ENCODE measurements at regions not wholly inside any gene's neighbourhood (a gene's known extent, or its start where the extent isn't known, plus 50 kb on each side); places are given as distances from the start of the nearest gene placed in this dataset.
A peak's percentile ranks its signal among the peaks of the same experiment; 100 is the strongest.
"Not testable (repeated sequence)": the region's sequence is repeated elsewhere in the genome, so short reads cannot be mapped to it uniquely, and the experiment has no call there.

DNA sequence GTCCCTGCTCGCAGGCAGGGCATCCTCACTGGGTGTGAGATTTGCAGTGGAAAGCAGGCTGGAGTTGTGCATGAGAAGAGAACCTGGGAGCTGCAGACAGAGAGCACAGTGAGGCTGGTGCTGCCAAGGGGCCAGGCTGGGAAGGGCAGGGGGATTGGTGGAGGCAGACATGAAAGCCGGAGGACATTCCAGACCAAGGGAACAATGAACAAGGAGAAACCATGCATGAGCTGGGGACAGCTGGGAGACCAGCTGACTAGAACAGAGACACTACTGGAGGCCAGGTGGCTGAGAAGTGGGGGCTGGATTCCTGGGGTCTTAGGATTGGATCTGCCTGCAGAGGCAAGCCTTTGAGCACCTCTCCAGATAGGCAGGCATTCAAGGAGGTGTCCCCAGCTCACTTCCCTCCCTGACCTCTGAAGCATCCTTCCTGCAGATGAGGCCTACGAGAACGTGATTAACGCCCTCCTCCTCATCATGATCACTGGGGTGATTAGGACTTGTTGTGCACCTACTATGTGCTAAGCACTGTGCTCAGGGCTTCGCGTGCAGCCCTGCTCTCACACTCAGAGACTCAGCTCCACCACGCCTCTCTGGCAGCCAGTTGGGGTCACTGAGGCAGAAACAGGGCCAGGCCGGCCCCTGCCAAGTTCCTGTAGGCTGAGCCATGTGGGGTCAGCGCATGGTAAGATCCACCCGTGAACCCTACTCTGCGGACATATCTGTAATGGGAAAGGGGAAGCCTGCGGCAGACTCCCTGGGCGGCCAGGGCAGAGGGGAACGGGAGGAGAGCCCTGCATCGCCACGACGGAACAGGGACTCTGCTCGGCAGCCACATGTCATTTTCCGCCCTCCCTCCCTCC, 74.8 kb upstream of the SLC66A3 start:
- H3K27me3 Mint-ChIP-seq, result no peaks in the 10 kb centered on the region
- H3K4me1 Mint-ChIP-seq, result no peaks in the 10 kb centered on the region
- peak; percentile 31 for ATAC-seq
- no peaks in the 10 kb centered on the region for H3K9me3 Mint-ChIP-seq
- no peak overlapping the region for H3K27ac Mint-ChIP-seq
- H3K4me3 Mint-ChIP-seq, result no peak overlapping the region
- no peak for DNase-seq

DNA sequence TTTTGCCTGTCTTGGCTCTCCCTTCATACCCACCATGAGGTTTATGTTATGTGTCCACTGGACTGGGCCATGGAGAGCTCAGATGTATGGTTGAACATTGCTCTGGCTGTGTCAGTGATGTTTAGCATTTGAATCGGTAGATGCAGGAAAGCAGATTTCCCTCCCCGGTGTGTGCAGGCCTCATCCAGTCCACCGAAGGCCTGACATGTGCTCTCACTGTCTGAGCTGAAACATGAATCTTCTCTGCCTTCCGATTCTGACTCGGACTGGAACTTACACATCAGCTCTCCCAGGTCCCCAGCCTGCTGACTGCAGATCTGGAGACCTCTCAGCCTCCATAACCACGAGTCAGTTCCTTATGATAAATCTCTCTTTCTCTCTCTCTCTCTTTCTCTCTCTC, 72.4 kb upstream of the SLC66A3 start:
- Mint-ChIP-seq H3K4me3 (no peak overlapping the region), H3K4me1 (no peaks in the 10 kb centered on the region), H3K27ac (peak overlapping the region in 1 of 2 donors; percentile 29), H3K9me3 (no peaks in the 10 kb centered on the region), H3K27me3 (no peaks in the 10 kb centered on the region)
- no peak for ATAC-seq
- no peak for DNase-seq

DNA sequence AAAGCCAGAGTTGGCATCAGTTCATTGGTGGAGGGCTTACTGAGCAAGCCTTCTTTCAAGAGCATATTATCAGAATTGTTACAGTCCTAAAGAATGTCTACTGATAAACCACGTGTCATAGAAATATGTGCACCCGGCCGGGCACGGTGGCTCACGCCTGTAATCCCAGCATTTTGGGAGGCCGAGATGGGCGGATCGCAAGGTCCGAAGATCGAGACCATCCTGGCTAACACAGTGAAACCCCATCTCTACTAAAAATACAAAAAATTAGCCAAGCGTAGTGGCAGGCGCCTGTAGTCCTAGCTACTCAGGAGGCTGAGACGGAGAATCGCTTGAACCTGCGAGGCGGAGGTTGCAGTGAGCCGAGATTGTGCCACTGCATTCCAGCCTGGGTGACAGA, 66.4 kb upstream of the SLC66A3 start:
- ATAC-seq, H3K4me3 Mint-ChIP-seq, H3K27ac Mint-ChIP-seq, H3K9me3 Mint-ChIP-seq, DNase-seq, H3K4me1 Mint-ChIP-seq: not testable (repeated sequence)
- peaks cover 14% of the 10 kb centered on the region for H3K27me3 Mint-ChIP-seq

DNA sequence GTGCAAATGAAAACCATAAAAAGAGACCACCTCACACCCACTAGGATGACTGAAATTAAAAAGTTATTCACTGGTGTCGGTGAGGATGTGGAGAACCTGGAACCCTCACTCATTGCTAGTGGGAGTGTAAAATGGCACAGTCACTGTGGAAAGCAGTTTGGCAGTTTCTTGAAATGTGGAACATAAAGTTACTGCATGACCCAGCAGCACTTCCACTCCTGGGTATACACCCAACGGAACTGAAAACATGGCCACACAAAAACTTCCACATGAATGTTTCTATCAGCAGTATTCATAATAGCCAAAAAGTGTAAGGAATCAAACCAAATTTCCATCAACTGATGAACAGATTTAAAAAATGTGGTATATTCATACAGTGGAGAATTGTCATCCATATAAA, 65.1 kb upstream of the SLC66A3 start:
- DNase-seq (no peak), ATAC-seq (peak; percentile 63)
- Mint-ChIP-seq H3K27me3 (peaks cover 14% of the 10 kb centered on the region), H3K27ac (no peak overlapping the region), H3K4me3 (no peak overlapping the region), H3K4me1 (no peaks in the 10 kb centered on the region), H3K9me3 (no peaks in the 10 kb centered on the region)

DNA sequence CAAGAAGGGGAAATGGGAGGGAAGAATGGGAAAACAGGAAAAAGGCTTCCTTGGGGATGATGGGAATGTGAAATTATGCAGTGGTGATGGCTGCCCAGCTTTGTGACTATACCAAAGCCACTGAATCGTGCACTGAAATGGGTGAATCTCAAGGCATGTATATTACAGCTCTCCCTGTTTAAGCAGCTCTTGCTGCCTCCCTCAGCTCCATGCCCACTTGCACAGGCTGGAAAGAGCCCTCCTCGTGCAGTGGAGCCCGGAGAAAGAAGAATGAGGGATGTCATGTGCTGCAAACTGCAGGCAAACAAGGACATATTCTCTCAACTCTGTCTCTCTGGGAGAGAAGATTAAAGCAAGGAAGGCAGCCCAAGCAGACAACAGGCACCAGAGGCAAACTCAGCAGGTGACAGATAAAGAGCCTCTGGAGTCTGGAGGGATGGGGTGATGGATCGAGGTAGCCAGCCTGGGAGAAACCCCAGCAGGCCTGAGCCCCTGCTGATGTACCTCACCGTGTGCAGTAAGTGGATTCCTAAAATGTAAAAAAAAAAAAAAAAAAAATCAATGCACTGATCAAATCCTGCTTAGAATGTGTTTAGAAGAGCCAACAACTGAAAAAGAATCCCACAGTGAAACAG, 62.4 kb upstream of the SLC66A3 start:
- no peak overlapping the region for H3K4me3 Mint-ChIP-seq
- H3K4me1 Mint-ChIP-seq, result no peaks in the 10 kb centered on the region
- ATAC-seq, result peak; percentile 47

DNA sequence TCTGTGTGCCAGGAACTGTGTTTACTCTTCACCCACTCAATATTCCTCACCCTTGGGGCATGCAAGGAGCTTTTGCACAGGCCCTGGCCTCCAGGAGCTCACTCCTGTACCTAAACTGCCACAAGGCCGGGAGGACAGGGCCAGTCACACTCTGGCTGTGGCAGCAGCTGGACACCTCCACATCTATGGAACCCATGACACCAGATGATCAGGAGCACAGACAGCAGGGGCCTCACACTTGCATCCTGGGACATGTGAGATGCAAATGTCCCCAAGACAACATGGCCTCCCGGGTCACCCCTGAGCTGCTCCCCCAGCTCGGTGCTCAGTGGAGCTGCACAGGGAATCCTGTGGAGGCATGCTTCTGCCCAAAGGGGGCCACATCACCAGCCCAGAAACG, 61.8 kb upstream of the SLC66A3 start:
- Mint-ChIP-seq H3K4me1 (no peaks in the 10 kb centered on the region), H3K4me3 (no peak overlapping the region), H3K27me3 (peaks cover 14% of the 10 kb centered on the region), H3K27ac (no peak overlapping the region), H3K9me3 (no peaks in the 10 kb centered on the region)
- peak; percentile 19 for ATAC-seq
- no peak for DNase-seq

More for the DNA sequence above, 62.4 kb upstream of the SLC66A3 start:
- H3K27ac Mint-ChIP-seq, result no peak overlapping the region
- peaks cover 14% of the 10 kb centered on the region for H3K27me3 Mint-ChIP-seq
- H3K9me3 Mint-ChIP-seq, result no peaks in the 10 kb centered on the region
- no peak for DNase-seq

DNA sequence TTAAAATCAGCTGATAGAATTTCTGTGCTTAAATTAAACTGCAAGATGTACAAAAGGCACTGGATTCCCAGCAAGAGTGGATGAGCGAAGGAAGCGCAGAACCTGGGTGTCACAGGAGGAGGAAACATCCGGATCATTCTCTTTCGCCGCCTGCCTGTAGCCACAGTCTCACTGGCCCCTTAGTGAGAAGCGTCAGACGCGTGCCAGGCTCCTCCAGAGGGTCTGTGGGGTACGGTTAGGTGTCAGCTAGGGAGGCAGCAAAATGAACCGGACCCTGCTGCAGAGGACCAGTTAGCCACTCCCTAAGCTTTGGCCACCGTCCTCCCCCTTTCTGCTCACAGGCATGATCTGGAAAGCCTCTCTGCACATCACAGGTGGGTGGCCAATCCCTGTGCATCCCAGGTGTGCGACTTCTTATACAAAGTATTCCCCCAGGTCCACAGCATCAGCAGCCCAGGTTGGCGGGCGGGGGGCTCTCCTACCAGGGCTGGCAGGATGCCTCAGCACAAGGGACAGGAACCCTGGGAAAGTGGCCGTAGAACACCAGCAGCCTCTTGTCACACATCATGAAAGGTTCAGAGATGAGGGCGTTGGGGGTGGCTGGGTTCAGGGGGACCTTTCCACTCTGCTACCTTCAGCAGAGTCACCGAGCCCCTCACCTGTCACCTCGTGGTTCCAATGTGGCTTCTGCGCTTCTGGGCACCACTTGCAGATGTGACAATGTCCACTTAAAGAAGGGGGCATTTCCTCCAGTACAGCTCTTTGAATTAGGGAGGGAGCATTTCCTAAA, 61.1 kb upstream of the SLC66A3 start:
- Mint-ChIP-seq H3K27ac (peak overlapping the region in 1 of 2 donors; percentile 74), H3K4me3 (no peak overlapping the region), H3K4me1 (no peaks in the 10 kb centered on the region), H3K27me3 (peaks cover 8% of the 10 kb centered on the region), H3K9me3 (no peaks in the 10 kb centered on the region)
- ATAC-seq, result no peak
- DNase-seq, result no peak

DNA sequence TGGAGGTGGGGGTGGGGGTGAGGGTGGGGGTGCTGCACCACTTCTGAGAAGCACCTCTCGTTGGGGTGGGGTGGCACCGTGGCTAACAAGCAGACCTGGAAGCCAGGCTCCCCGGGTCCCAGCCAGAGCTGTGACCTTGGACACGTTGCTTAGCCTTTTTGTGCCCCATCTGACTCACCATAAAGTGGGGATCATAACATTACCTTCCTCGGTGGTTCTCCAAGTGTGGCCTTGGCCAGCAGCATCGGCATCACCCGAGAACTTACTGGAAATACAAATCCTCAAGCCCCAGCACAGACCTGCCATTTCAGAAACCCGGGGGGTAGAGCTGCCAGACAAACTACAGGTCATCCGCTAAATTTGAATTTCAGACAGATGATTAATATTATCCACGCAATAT, 58.7 kb upstream of the SLC66A3 start:
- Mint-ChIP-seq H3K27me3 (peaks cover 12% of the 10 kb centered on the region), H3K4me1 (no peaks in the 10 kb centered on the region), H3K27ac (no peak overlapping the region), H3K9me3 (no peaks in the 10 kb centered on the region), H3K4me3 (no peak overlapping the region)
- no peak for DNase-seq
- ATAC-seq, result no peak

DNA sequence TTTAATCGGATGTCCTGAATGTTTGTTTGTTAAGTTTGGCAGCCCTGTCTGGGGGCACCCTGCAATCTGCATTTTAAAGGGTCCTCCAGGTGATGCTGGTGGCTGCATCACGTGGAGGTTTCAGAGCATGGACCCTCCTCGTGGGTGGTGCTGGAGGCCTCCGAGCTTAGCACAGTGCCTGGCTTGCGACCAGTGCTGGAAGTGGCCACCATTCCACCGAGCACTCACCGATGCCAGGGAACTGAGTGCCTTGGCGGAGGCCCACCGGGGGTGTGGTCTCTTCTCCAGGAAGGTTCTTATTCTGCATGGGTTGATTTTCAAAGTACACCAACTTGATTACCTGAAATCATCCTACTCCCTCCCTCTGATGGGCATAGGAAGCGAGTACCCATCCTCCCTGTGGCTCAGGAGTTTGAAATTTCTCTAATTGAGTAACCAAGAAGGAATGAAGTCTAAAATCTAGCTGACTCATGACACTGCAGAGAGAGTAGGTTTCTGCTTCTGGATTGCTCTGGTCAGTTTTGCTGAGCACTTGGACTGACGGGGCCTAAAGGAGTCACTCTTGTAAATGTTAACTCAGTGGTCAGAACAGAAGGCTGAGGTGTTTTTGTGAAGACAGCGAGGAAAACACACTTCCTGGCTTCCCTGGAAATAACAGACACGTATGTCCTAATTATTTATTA, 58.1 kb upstream of the SLC66A3 start:
- Mint-ChIP-seq H3K9me3 (no peaks in the 10 kb centered on the region), H3K27me3 (peaks cover 12% of the 10 kb centered on the region), H3K27ac (no peak overlapping the region), H3K4me1 (no peaks in the 10 kb centered on the region), H3K4me3 (no peak overlapping the region)
- DNase-seq, result no peak
- no peak for ATAC-seq

DNA sequence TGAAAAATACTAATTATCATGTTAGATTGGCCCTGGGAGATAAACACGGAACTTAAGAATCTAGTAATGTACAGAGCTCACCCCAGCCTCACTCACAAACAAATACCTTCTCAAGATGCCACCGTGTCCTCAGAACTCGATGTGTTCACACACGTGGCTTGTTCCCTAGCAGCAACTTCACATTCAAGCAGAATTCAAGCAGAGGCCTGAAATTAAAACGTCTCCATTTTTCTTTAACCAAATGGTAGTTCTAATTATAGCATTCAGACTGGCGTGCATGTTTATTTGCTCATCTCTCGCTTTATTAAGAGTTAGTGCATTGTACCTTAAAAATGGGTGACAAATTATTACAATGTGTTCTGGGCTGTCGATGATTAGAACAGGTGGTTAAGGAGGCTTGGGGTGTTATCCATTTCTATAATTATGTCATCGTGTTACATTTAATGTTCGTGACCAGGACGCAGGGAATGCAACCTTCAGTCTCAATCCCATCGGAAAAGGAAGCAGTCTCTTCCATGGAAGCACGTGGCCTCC, 57.3 kb upstream of the SLC66A3 start:
- H3K27ac Mint-ChIP-seq, result no peak overlapping the region
- ATAC-seq (no peak), DNase-seq (no peak)
- H3K4me1 Mint-ChIP-seq, result no peaks in the 10 kb centered on the region
- H3K9me3 Mint-ChIP-seq, result no peaks in the 10 kb centered on the region
- peaks cover 12% of the 10 kb centered on the region for H3K27me3 Mint-ChIP-seq
- H3K4me3 Mint-ChIP-seq, result no peak overlapping the region

DNA sequence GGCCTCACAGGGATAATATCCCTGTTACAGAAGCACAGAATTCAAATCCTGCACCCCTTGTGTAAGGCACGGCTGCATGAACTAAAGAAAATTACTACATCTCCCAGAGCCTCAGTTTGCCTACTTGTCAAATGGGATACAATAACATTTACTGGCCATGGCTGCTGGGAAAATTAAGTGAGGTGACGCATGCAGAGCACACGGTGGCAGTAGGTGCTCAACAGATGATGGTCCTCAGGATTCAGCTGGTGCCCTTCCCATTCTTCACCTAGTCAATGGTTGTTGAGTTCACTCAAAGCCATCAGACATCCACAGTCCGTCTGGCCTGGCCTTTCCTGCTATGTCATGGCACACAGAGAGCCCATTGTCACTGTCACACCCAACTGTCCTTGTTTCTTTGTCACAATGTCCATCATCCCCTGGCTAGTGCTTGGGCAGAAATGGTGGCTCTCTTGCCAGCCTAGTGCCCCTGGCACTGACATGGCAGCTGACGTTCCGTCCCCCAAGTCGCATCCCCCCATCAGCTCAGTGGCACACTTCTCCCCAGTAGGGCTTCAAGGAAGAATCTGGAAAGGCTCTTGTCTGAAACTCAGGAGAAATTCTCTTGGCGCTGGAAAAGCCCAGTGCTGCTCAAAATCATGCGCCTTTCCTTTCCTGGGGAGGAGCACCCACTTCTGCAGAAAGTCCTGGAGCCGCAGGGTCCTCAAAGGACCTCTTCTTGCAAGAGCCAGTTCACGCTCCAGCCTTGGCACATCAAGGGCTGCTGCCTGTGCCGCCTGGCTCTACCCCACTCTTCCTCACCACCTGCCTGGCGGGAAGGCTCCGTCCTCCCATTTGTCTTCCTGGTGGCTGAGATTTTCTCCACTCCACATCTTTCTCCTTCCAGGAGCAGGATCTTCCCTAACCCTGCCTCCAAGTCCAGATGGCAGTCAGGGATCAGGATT, 55.9 kb upstream of the SLC66A3 start:
- no peak overlapping the region for H3K4me3 Mint-ChIP-seq
- peaks cover 12% of the 10 kb centered on the region for H3K27me3 Mint-ChIP-seq
- no peaks in the 10 kb centered on the region for H3K4me1 Mint-ChIP-seq
- DNase-seq, result no peak
- no peak overlapping the region for H3K27ac Mint-ChIP-seq
- no peaks in the 10 kb centered on the region for H3K9me3 Mint-ChIP-seq
- ATAC-seq, result no peak

DNA sequence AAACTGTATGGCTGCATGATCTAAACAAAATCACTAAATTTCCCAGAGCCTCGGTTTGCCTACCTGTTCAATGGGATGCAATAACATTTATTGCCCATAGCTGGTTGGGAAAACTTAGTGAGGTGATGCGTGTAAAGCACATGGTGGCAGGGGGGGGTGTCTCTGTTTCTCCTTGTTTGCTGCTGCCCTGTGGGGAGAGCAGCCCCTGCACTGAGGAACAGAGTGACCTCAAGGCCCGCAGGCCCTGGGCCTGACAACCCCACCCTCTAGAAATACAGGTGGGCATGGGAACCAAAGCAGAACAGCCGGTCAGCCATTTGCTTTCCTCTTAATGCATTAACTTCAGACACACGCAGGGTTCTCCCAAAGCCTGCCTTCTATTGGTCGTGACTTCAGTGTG, 55.1 kb upstream of the SLC66A3 start:
- no peak overlapping the region for H3K4me3 Mint-ChIP-seq
- H3K27ac Mint-ChIP-seq, result no peak overlapping the region
- peaks cover 12% of the 10 kb centered on the region for H3K27me3 Mint-ChIP-seq
- DNase-seq, result no peak
- H3K9me3 Mint-ChIP-seq, result no peaks in the 10 kb centered on the region
- no peak for ATAC-seq
- no peaks in the 10 kb centered on the region for H3K4me1 Mint-ChIP-seq

DNA sequence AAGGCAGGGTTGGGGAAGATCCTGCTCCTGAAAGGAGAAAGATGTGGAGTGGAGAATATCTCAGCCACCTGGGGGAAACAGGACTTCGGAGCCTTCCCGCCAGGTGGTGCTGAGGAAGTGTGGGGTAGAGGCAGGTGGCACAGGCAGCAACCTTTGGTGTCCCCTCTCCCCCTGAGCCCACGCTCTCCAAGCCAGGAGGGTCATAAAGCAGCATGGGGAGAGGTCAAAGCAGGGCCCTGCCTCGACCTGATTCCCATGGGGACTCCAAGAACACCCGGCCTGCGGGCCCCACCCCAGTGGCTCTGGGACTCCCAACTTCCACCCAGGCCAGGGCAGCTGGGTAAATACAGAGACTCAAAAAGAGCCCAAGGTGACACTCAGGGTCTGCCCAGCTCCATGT, 54.3 kb upstream of the SLC66A3 start:
- Mint-ChIP-seq H3K27ac (no peak overlapping the region), H3K9me3 (no peaks in the 10 kb centered on the region), H3K4me1 (no peaks in the 10 kb centered on the region), H3K4me3 (no peak overlapping the region), H3K27me3 (peaks cover 18% of the 10 kb centered on the region)
- ATAC-seq (no peak), DNase-seq (no peak)

DNA sequence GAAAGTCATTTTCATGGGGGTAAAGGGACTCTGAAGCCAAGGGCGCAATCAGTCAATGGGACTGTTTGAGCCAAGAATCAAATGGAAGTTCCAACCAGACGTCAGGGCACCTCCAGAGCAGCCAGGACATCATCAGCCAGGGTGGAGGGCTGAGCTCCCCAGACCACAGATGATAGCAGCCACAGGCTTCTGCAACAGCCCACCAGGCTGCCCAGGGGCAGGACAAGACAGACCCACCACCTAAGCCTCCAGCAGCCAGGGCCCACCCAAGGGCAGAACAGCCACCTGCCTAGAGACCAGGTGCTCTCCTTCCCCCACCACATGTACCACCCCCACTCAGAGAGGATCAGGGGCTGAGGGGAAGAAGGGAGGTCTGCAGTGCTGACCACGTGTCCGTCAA, 53.8 kb upstream of the SLC66A3 start:
- Mint-ChIP-seq H3K4me1 (no peaks in the 10 kb centered on the region), H3K9me3 (no peaks in the 10 kb centered on the region), H3K27ac (no peak overlapping the region), H3K4me3 (no peak overlapping the region), H3K27me3 (peaks cover 20% of the 10 kb centered on the region)
- no peak for DNase-seq
- no peak for ATAC-seq

Measured in stimulated activated naive CD8-positive, alpha-beta T cell treated with anti-CD3 and anti-CD28 coated beads, Interleukin-15, amount 100 ng/mL, for 72 hours (primary cell).